Stimulated activated memory B cell treated with anti-CD40 and anti-IgM and Interleukin-4, amounts not matched to agents 10 μg/mL and 1 μg/mL and 100 μg/mL, for 72 hours (primary cell): ENCODE measurements at regions not wholly inside any gene's neighbourhood (a gene's known extent, or its start where the extent isn't known, plus 50 kb on each side); places are given as distances from the start of the nearest gene placed in this dataset.

Experiments used
- ATAC-seq: fragments of 150-1000 bp; cut with Tn5 transposase; 2 replicates; pipeline ENCODE4 v1.10.0; 2021
- H3K27ac Mint-ChIP-seq: one replicate; pipeline ENCODE4 v1.8.0; 2022; ENCODE audit warnings: mild to moderate bottlenecking, mixed read lengths
- H3K27me3 Mint-ChIP-seq: one replicate; pipeline ENCODE4 v1.8.0; 2022; ENCODE audit warnings: mixed read lengths
- H3K36me3 Mint-ChIP-seq: one replicate; pipeline ENCODE4 v1.8.0; 2022; ENCODE audit warnings: mixed read lengths
- H3K4me1 Mint-ChIP-seq: one replicate; pipeline ENCODE4 v1.8.0; 2022; ENCODE audit warnings: mixed read lengths
- H3K4me3 Mint-ChIP-seq: one replicate; pipeline ENCODE4 v1.8.0; 2022; ENCODE audit warnings: mild to moderate bottlenecking, moderate library complexity, mixed read lengths
- H3K9me3 Mint-ChIP-seq: one replicate; pipeline ENCODE4 v1.8.0; 2022; ENCODE audit warnings: mixed read lengths

GRCh38 chr6:130655586-130655985 lies 171.6 kb upstream of the SMLR1 start:
- Mint-ChIP-seq H3K4me1 (no peaks in the 10 kb centered on the region), H3K27ac (no peak overlapping the region), H3K27me3 (peaks cover 6% of the 10 kb centered on the region), H3K36me3 (no peaks in the 10 kb centered on the region), H3K9me3 (no peaks in the 10 kb centered on the region), H3K4me3 (no peak overlapping the region)
- no peak for ATAC-seq

DNA sequence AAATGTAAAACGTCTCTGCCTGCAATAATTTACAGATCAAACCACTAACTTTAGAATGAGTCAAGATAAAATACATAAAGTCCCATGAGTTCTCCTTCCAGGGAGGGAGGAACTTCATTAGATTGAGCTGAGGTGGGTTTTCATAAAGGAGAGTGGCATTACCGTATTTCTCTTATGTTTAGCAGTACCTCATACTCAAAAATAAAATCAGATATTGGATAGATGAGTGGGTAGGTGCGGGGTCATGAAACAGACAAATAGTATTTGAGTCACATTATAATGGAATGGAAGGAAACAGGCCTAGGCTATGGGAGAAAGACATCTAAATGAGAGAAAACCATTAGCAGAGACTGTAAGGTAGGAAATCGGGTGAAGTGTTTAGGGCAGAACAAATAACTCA lies 166.1 kb upstream of the SMLR1 start:
- no peak for ATAC-seq
- no peak overlapping the region for H3K27ac Mint-ChIP-seq
- H3K9me3 Mint-ChIP-seq, result peaks cover 4% of the 10 kb centered on the region

GRCh38 chr6:130666786-130667185 lies 160.4 kb upstream of the SMLR1 start:
- Mint-ChIP-seq H3K27ac (no peak overlapping the region), H3K27me3 (no peaks in the 10 kb centered on the region), H3K36me3 (no peaks in the 10 kb centered on the region), H3K9me3 (peaks cover 4% of the 10 kb centered on the region), H3K4me1 (no peaks in the 10 kb centered on the region), H3K4me3 (no peak overlapping the region)
- ATAC-seq, result no peak

More for the DNA sequence above, 166.1 kb upstream of the SMLR1 start:
- H3K36me3 Mint-ChIP-seq, result no peaks in the 10 kb centered on the region
- no peaks in the 10 kb centered on the region for H3K4me1 Mint-ChIP-seq
- no peak overlapping the region for H3K4me3 Mint-ChIP-seq
- no peaks in the 10 kb centered on the region for H3K27me3 Mint-ChIP-seq

- H3K4me3 Mint-ChIP-seq, result no peak overlapping the region
- no peaks in the 10 kb centered on the region for H3K27me3 Mint-ChIP-seq
- H3K4me1 Mint-ChIP-seq, result no peaks in the 10 kb centered on the region
- H3K9me3 Mint-ChIP-seq, result peaks cover 2% of the 10 kb centered on the region
- H3K27ac Mint-ChIP-seq, result no peak overlapping the region
- ATAC-seq, result no peak
- H3K36me3 Mint-ChIP-seq, result no peaks in the 10 kb centered on the region
Measured at GRCh38 chr6:130670142-130670541, 157.1 kb upstream of the SMLR1 start.

- H3K36me3 Mint-ChIP-seq, result no peaks in the 10 kb centered on the region
- H3K4me1 Mint-ChIP-seq, result no peaks in the 10 kb centered on the region
- H3K27me3 Mint-ChIP-seq, result no peaks in the 10 kb centered on the region
- no peak overlapping the region for H3K4me3 Mint-ChIP-seq
- ATAC-seq, result no peak
- no peak overlapping the region for H3K27ac Mint-ChIP-seq
- no peaks in the 10 kb centered on the region for H3K9me3 Mint-ChIP-seq
Measured at GRCh38 chr6:130671119-130671518, 156.1 kb upstream of the SMLR1 start.

DNA sequence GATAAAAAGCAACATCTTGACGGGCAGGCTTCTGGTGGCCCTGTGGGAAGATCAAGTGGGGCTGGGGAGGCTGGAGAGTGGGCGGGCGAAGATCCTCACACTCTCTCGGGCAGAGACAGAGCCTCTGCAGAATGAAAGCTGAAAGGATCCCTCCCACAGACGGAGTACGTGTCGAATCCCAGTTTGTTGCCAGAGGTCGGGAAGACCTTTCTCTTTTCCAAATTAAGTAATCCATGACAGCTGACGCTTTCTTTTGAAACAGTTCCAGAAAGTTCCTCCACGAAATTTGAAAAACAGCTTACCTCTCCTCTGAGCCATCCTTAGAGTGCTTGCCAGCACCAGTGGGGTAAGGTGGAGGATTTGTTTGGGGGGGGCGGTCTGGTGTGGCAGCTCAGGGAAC lies 155.6 kb upstream of the SMLR1 start:
- H3K27ac Mint-ChIP-seq, result no peak overlapping the region
- no peaks in the 10 kb centered on the region for H3K4me1 Mint-ChIP-seq
- H3K27me3 Mint-ChIP-seq, result no peaks in the 10 kb centered on the region
- no peak overlapping the region for H3K4me3 Mint-ChIP-seq
- no peak for ATAC-seq
- H3K36me3 Mint-ChIP-seq, result no peaks in the 10 kb centered on the region
- H3K9me3 Mint-ChIP-seq, result no peaks in the 10 kb centered on the region

DNA sequence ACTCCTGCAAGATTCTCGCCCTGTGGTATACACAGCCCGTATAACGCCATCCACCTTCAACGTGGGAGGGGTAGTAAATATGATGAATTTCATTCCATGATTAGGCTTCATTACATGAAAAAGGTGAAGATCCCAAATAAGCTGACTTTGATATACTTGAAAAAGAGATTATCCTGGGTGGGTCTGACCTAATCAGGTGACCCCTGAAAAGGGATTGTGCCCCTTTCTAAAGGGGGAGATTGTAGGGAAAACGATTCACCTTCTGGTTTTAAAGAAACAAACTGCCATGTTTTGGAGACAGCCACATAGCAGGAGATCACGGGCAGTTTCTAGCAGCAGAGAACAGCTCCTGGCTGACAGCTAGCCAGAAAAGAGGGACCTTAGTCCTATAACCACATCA lies 155.1 kb upstream of the SMLR1 start:
- no peak overlapping the region for H3K4me3 Mint-ChIP-seq
- no peaks in the 10 kb centered on the region for H3K9me3 Mint-ChIP-seq
- H3K27me3 Mint-ChIP-seq, result no peaks in the 10 kb centered on the region
- ATAC-seq, result no peak
- H3K36me3 Mint-ChIP-seq, result no peaks in the 10 kb centered on the region
- H3K4me1 Mint-ChIP-seq, result no peaks in the 10 kb centered on the region
- no peak overlapping the region for H3K27ac Mint-ChIP-seq

GRCh38 chr6:130674604-130675003 lies 152.6 kb upstream of the SMLR1 start:
- no peaks in the 10 kb centered on the region for H3K36me3 Mint-ChIP-seq
- ATAC-seq, result no peak
- no peaks in the 10 kb centered on the region for H3K4me1 Mint-ChIP-seq
- no peaks in the 10 kb centered on the region for H3K27me3 Mint-ChIP-seq
- H3K9me3 Mint-ChIP-seq, result peaks cover 4% of the 10 kb centered on the region
- no peak overlapping the region for H3K4me3 Mint-ChIP-seq
- H3K27ac Mint-ChIP-seq, result no peak overlapping the region

- no peaks in the 10 kb centered on the region for H3K36me3 Mint-ChIP-seq
- H3K27ac Mint-ChIP-seq, result no peak overlapping the region
- H3K4me1 Mint-ChIP-seq, result no peaks in the 10 kb centered on the region
- ATAC-seq, result no peak
- H3K27me3 Mint-ChIP-seq, result no peaks in the 10 kb centered on the region
- H3K4me3 Mint-ChIP-seq, result no peak overlapping the region
- H3K9me3 Mint-ChIP-seq, result peaks cover 4% of the 10 kb centered on the region
Measured at GRCh38 chr6:130675072-130675471, 152.1 kb upstream of the SMLR1 start.

- Mint-ChIP-seq H3K4me1 (no peaks in the 10 kb centered on the region), H3K27ac (no peak overlapping the region), H3K27me3 (no peaks in the 10 kb centered on the region), H3K4me3 (no peak overlapping the region), H3K9me3 (peaks cover 4% of the 10 kb centered on the region), H3K36me3 (no peaks in the 10 kb centered on the region)
- no peak for ATAC-seq
Measured at GRCh38 chr6:130676077-130676772, 151.0 kb upstream of the SMLR1 start.

- Mint-ChIP-seq H3K4me1 (no peaks in the 10 kb centered on the region), H3K27ac (no peak overlapping the region), H3K27me3 (no peaks in the 10 kb centered on the region), H3K36me3 (no peaks in the 10 kb centered on the region), H3K4me3 (no peak overlapping the region), H3K9me3 (peaks cover 4% of the 10 kb centered on the region)
- no peak for ATAC-seq
Measured at GRCh38 chr6:130676773-130677144, 150.4 kb upstream of the SMLR1 start.

- no peak overlapping the region for H3K27ac Mint-ChIP-seq
- no peaks in the 10 kb centered on the region for H3K36me3 Mint-ChIP-seq
- H3K4me3 Mint-ChIP-seq, result no peak overlapping the region
- peaks cover 4% of the 10 kb centered on the region for H3K9me3 Mint-ChIP-seq
- no peaks in the 10 kb centered on the region for H3K4me1 Mint-ChIP-seq
- no peak for ATAC-seq
- no peaks in the 10 kb centered on the region for H3K27me3 Mint-ChIP-seq
Measured at GRCh38 chr6:130677312-130677711, 149.9 kb upstream of the SMLR1 start.

GRCh38 chr6:130677766-130678165 lies 149.4 kb upstream of the SMLR1 start:
- Mint-ChIP-seq H3K4me1 (no peaks in the 10 kb centered on the region), H3K9me3 (peaks cover 4% of the 10 kb centered on the region), H3K27me3 (no peaks in the 10 kb centered on the region), H3K36me3 (no peaks in the 10 kb centered on the region), H3K4me3 (no peak overlapping the region), H3K27ac (no peak overlapping the region)
- ATAC-seq, result no peak

DNA sequence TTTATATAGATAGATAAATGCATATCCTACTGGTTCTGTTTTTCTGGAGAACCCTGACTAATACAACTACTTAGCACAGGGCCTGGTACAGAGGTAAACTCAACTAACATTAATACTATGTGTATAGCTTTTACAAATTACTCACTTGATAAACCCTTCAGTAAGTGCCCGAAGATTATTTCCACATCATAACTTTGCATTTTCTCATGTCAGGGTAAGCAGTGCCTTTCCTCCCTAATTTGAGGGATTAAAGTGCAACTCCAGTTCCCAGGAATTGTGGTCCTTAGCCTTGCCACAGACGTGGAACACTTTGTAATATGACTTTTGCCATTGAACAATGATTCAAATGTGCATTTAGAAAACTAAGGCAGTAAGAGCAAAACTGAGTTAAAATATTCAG lies 147.5 kb upstream of the SMLR1 start:
- H3K9me3 Mint-ChIP-seq, result peaks cover 4% of the 10 kb centered on the region
- no peaks in the 10 kb centered on the region for H3K4me1 Mint-ChIP-seq
- no peak overlapping the region for H3K4me3 Mint-ChIP-seq
- H3K27me3 Mint-ChIP-seq, result no peaks in the 10 kb centered on the region
- H3K36me3 Mint-ChIP-seq, result no peaks in the 10 kb centered on the region
- ATAC-seq, result no peak
- H3K27ac Mint-ChIP-seq, result no peak overlapping the region

DNA sequence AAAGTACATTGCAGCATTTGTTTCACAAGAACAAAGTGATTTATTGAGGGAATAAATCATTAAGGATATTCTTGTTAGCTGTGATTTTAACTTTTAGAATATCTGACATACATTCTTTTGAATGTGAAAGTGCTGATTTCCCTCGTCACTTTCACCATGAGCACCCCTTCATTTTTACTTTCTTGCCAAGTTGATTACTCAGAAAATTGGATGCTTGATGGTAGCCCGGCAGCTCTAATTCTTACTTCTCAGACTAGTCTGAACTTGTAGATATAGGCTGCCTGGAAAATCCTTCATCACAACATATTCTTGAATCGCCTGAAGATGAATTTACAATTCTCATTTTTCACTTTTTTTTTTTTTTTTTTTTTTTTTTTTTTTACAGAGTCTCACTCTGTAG lies 147.1 kb upstream of the SMLR1 start:
- no peaks in the 10 kb centered on the region for H3K36me3 Mint-ChIP-seq
- peaks cover 4% of the 10 kb centered on the region for H3K9me3 Mint-ChIP-seq
- no peaks in the 10 kb centered on the region for H3K4me1 Mint-ChIP-seq
- ATAC-seq, result no peak
- H3K27ac Mint-ChIP-seq, result no peak overlapping the region
- H3K27me3 Mint-ChIP-seq, result no peaks in the 10 kb centered on the region
- no peak overlapping the region for H3K4me3 Mint-ChIP-seq

DNA sequence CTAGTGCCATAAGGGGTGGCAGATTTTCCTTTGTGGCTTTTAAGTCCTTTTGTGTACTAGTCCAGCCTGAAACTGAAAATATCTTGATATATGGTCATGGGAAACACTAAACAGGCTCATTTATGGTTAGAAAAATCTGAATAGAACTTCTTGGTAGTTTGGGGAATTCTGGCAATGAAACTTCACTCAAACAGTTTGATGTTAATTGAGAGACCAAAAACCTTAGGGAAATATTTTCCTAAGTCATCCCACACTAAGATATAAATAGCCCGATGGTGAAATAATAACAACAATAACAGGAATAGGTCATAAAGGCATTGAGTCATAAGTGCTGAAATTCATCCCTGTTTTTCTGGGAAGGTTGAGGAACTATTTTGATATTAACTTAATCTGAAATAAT lies 146.2 kb upstream of the SMLR1 start:
- Mint-ChIP-seq H3K27ac (no peak overlapping the region), H3K4me1 (no peaks in the 10 kb centered on the region), H3K36me3 (no peaks in the 10 kb centered on the region), H3K27me3 (no peaks in the 10 kb centered on the region), H3K9me3 (peaks cover 7% of the 10 kb centered on the region), H3K4me3 (no peak overlapping the region)
- no peak for ATAC-seq

DNA sequence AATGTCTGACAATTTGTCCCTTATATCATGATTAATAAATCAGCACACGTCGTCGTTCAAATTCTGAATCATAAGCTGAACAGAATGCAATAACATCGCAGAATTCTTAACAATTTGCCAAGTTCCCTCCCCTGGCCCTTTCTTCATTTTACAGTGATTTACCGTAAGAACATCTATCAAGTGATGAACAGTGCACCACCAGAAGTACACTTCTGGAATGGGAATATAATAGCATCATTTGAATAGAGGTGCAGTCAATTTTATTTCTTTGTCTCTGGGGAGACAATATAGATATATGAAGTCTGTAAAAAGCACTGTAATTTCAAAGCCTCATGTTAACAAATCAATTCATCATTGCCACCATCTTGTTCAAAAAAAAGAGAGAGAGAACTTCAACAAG lies 145.1 kb upstream of the SMLR1 start:
- peaks cover 7% of the 10 kb centered on the region for H3K9me3 Mint-ChIP-seq
- no peaks in the 10 kb centered on the region for H3K4me1 Mint-ChIP-seq
- ATAC-seq, result no peak
- no peaks in the 10 kb centered on the region for H3K36me3 Mint-ChIP-seq
- H3K27ac Mint-ChIP-seq, result no peak overlapping the region
- H3K27me3 Mint-ChIP-seq, result no peaks in the 10 kb centered on the region
- H3K4me3 Mint-ChIP-seq, result no peak overlapping the region
